Urothelium cell line (cell line): ENCODE measurements at regions not wholly inside any gene's neighbourhood (a gene's known extent, or its start where the extent isn't known, plus 50 kb on each side); places are given as distances from the start of the nearest gene placed in this dataset.
"Not testable (repeated sequence)": the region's sequence is repeated elsewhere in the genome, so short reads cannot be mapped to it uniquely, and the experiment has no call there.

Experiments
- DNase-seq: peaks from one replicate; pipeline ENCODE4 v3.0.0; 2011; ENCODE audit warnings: low spot score, mixed read lengths
- FAIRE-seq: peaks from 2 replicates; lab custom pipeline; 2011; peaks lifted over from hg19 to GRCh38; lab: Jason Lieb, UNC

DNA sequence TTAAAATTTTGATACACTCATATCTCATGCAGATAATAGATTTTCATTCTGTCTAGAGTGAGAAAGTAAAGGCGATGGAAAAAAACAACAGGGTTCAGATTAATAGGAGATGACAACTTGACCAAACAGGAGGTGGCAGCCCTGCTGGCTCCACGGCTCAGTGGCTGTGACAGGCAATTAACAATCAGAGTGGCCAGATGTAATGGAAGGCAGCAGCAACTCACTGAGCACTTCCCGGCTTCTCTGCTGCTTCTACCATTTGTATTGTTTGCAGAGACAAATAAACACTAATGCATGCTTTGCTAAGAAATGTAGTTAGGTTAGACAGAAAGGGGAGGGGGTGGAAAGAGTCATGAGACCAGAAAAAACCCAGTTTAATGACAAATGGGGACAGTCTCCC is 473.0 kb upstream of the SLC10A2 start:
- DNase-seq, result no peak
- no peak for FAIRE-seq

DNA sequence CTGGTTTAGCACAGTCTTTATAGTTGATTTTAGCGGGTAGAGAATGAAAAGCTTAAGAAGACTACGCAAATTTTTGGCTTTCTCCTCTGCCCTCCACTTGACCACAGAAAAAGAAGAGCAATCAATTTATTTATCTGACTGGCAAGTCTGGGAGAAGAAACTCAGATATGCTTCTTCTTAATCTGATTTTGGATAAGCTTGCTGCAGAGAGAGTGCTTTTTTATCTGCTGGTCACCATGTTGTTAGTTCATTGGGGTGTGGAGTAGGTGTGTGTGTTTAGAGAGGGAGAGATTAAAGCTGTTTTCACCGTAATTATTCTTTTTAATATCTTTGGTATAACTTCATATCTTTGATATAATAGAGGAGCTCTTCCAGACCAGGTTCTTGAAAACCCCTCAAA is 471.4 kb upstream of the SLC10A2 start:
- no peak for DNase-seq
- FAIRE-seq, result no peak

DNA sequence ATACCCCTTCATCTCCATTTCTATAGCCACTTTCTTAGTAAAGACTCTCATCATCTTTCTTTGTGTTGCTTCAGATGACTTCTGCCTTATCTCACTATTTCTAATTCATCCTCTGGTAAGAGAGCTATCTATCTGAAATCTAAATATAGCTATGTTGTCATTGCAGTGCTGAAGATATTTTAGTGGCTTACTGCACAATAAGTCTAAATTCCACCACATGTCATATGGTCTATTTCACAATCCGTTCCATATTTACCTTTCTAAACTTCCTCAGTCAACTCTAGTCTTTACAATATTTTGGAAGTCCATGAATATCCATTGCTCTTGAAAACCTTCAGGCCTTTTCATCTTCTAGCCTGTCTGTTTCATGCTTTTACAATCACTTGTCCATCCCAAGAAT is 465.1 kb upstream of the SLC10A2 start:
- no peak for DNase-seq
- FAIRE-seq, result no peak

DNA sequence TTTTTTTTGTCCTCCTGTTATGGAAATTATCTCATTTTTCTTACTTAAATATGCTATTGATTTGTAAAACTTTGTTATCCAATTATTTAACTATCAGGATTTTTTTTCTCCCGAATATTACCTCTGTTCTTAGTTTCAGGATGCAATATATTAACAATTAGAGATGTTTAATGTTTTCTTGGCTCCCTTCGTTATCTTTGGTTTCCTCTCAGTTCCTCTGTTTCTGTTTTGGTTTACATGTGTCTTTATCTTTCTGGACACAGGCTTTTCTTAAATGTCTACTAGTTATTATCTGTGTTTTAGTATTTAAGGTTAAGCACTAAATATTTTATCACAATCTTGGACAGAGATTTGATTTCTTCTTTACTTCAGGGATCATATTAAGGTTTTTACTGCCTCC is 462.2 kb upstream of the SLC10A2 start:
- FAIRE-seq (no peak), DNase-seq (no peak)

DNA sequence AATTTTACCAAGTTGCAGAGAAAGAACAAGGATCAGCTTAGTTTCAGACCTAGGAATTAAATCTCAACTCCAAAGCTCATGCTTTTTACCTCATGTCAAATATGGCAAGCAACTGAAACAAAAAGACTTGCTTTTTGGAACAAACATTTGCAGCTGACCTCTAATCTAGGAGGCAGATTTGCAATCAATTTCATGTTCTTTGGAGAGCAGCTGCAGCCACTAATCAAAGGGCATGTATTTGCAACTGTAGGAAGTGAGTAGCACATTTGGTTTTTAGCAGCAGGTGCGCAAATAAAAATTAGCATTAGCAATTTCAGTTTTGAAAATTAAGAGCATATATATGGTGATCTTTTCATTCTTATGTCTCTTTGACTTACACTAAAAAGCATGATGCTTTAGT is 459.3 kb upstream of the SLC10A2 start:
- DNase-seq (no peak), FAIRE-seq (no peak)

DNA sequence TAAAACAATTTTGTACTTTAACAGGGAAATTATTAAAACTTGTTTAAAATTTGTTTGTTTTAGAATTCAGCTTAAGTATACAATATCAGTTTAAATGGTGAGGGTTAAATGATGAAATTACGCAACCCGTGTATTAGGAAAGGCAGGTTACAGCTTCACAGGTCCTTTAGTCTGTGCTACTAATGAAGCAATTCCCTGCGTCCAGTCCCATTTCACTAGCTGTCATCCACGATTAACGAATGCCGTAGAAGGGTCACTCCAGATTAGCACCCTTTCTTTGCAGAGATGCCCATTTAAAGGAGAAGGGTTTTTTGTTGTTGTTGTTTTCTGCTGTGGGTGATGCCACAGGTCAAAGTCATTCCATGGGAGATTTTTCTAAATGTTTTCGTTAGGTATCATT is 457.6 kb upstream of the SLC10A2 start:
- DNase-seq (no peak), FAIRE-seq (no peak)

DNA sequence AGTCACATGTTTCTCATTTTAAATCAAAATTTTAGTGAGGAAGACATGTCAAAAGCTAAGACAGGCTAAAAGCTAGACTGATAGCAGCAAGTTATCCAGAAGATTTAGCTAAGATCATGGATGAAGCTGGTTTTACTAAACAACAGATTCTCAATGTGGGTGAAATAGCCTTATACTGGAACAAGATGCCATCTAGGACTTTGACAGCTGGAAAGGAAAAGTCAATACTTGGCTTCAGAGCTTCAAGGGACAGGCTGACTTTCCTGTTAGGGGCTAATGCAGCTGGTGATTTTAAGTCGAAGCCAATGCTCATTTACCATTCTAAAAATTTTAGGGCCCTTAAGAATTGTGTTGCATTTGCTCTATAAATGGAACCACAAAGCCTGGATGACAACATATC is 455.3 kb upstream of the SLC10A2 start:
- no peak for FAIRE-seq

DNA sequence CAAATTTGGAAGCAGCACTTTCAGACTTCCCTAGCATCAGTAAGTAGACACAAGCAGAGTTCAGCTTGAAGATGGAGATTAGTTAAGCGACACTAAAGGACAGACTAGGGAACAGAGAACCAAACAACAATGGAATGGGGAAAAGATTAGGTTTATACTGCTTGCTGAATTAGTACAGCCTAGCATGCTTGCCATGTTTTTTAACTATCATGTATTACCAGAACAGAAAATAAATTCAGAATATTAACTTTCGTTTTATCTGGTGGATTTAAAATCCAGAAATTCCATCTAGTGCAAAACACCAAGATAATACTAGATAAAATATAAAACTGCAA is 451.5 kb upstream of the SLC10A2 start:
- DNase-seq (no peak), FAIRE-seq (no peak)

More for the DNA sequence above, 455.3 kb upstream of the SLC10A2 start:
- no peak for DNase-seq

DNA sequence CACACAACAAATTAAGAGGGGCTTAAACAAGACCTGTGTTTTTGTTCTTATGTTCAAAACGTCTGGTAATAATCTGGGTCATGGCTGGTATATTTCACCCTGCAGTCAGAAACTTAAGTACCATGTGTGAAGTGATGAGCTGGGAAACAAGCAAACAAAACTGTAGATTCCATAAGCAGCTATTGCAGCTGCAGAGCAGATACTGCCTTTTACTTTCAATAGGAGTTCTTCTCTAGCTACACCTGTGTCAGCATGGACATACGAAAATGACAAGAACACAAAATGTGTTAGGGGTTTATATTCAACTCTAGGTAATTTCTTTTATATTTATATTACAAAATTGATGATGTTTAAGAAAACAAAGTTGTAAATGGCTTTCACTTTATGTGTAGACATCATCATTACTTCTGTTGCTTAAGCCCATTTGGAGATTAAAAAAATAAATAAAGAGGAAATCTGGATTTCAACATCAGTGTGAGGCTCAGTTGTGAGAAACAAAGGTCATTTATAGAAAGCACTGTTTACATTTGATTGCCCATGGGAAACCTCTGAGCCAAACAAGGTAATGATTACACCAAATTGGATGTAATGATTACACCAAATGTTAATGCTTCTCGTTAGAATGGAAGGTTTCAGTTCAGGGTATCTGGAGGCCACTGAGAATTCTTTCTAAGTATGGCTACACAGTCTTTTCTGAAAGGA is 451.0 kb upstream of the SLC10A2 start:
- FAIRE-seq (no peak), DNase-seq (no peak)

DNA sequence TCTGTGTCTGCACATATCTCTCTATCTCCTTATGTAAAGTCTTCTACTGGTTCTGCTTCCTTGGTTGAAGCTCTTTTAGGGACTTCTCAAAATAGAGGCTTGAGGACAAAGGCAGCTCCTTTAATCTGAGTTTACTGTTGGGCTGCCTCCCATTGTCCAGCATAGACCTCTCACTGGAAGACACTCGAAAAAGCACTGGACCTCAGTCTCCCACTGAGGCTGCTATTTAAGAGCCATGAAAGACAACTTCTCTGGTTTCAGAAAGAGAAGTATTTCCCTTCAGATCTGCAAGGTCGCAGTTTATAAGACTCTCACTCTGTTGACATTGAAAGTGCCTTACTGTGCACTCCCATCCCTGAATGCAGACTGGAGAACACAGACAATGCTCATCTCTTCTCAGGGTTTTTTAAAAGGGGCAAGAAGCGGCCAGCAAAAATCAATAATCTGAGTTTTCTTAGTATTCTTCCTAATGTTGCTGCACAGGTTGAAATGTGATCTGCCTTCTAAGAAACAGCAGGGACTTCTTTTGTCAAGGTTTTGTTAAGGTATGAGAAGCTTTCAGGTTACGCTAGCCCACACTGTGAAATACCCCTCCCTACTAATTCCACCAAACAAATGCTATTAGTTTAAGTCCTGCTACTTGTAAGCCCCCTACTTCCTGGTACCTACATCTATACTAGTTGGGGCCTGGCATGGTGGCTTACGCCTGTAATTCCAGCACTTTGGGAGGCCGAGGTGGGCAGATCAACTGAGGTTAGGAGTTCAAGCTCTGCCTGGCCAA is 450.0 kb upstream of the SLC10A2 start:
- no peak for FAIRE-seq
- DNase-seq, result no peak

DNA sequence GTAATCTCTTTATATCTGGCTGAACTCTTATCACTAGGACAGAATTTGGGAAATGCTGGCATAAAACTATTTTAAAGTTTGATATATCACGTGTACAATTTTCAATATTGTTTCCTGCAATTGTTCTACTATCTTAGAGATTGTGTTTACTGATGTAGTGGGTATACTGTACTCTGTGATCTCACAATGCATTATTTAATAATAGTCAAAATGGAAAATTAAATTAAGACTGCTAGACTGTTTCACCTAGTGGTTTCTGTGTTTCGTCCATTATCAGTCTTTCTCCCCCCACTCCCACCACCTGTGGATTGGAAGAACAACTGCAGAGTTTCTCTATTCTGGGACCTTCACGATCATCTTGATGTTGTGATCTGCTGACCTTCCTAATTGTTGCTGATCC is 449.2 kb upstream of the SLC10A2 start:
- FAIRE-seq, result no peak
- no peak for DNase-seq

DNA sequence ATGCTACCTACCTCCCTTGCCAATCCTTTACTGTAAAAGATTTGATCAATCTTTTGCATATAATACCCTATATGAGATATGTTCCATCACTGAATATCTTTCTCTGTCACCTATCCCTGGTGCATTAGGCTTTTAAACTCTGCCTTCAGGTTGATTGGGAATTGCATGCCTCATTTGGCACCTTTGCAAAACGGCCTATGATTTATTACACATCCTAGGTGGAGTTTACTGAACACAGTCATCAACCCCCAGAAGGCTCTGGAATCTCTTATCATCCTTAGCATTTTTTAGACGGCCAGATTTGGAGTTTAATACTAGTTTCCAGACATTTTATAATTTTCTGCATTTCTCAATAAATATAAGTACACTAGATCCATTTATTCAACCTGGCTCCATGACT is 448.4 kb upstream of the SLC10A2 start:
- DNase-seq, result no peak
- FAIRE-seq, result no peak

DNA sequence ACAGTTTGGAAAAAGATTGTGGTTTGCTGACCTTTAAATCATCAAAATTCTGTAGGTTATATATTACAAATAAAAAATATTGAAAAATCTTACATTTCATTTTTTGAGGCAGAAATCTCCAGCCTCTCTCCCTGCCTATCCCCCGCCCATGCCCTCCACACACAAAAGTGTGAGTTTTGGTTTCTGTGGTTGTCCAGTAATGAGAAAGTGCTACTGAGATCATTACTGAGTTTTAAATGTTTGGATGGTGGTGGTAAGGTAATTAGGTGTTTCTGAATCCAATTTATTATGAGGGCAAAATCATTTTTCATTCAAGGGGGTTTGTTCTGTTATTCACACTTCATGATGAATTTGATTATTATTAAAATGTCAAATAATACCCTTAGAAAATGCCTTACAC is 448.0 kb upstream of the SLC10A2 start:
- DNase-seq (no peak), FAIRE-seq (no peak)

DNA sequence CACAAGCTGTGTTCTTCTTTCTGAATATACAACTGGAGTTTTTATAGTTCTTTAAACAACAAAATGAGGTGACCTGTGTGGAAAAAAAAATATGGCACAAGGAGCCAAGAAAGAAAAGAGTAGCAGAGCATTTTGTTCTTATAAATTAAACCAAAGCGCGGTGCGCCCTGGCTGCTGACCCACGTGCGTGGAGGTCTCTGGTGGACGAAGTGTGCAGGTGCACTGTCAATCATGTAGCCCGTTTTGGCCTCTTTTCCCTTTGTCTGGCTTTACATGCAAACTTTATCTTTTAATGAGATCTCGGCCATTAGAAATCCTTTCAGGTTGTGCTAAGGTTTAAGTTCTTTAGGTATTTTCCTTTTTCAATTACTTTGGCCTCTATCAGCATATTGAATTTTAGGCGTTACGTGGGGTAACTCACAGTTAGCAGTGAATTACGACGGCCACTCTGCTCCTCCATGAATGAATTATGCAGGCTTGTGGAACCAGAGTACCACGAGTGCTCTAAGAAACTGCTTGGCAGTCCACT is 443.9 kb upstream of the SLC10A2 start:
- DNase-seq (no peak), FAIRE-seq (no peak)

DNA sequence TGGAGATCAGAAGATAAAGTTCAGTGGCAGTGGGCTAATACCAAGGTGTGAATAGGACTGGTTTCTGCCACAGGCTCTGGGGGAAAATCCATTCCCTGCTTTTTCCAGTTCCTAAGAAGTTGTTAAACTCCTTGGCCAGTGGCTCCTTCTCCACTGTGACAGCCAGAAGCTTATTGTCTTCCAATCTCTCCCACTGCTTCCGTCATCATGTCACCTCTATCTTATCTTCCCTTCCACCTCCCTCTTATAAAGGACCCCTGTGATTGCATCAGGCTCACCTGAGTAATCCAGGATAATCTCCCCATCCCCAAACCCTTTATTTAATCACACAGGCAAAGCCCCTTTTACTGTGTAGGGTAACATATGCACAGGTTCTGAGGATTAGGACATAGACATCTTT is 431.2 kb upstream of the SLC10A2 start:
- DNase-seq, result no peak
- FAIRE-seq, result no peak

DNA sequence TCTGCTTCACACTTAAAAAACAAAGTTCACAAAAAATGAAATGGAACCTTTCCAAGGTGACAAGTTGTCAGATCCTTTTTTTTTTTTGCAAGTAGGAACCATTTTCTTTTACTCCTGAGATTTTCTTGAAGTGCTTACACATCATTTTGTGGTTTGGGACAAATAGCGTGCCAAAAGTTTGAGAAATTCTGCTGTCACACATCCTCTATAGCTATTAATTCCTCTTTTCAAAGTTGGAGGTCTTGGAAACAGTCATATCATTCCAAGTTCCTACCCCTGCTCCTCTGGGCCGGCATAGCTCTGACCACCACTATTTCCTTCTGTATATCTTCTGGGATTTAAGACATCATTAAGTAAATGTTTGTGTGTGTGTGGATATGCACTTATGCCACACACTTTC is 421.6 kb upstream of the SLC10A2 start:
- no peak for FAIRE-seq
- DNase-seq, result no peak

DNA sequence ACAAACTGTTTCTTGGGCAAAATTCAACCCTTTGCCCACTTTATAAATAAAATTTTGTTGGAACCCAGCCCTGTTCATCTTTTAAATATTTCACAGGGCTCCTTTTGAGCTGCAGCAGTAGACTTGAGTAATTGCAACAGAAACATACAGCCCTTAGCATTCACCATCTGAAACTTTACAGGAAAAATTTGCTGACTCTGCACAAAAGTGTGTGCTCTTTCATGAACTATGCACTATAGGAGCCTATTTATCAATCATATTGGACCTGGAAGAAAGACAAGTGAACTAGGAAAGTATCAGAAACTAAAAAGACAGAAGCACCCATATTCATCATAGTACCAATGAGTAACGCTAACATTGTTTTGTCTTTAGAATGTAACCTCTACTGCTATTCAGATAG is 406.9 kb upstream of the SLC10A2 start:
- FAIRE-seq, result no peak
- no peak for DNase-seq

DNA sequence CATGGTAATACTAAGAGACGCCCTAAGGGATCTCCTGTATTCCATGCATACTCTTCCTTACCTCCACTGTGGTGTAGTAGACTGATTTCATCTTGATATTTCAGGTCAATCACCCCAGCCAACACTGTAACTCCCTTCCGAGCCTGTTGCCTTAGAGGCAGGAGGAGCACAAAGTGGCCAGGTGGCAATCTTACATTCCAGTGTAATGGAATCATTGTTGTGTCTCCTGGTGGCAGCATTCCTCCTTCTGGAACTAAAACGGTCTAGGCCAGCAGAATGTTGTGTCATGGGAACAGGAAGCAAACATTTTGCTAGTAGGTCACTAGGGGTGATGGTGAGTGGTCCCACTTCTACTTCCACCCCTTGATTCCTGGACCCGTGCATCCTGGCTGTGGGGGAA is 405.7 kb upstream of the SLC10A2 start:
- FAIRE-seq (no peak), DNase-seq (peak; percentile 16)

DNA sequence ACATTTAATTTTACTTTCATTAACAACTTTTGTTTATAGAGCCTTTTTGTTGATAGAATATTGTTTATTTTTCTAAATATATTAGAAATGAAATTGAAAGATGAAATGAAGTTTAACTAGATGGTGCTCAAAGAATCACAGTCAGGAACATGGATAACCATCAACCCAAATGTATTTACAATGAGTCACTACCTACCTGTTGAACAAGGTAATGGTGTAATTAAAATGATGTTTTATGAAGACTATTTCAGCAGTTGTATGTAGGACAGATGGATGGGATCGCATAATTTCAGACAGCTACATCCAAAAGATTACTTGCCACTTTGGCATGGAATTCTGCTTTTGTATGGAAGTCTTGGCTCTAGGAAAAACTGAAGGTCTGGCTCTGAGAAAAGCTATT is 403.6 kb upstream of the SLC10A2 start:
- FAIRE-seq (no peak), DNase-seq (no peak)

DNA sequence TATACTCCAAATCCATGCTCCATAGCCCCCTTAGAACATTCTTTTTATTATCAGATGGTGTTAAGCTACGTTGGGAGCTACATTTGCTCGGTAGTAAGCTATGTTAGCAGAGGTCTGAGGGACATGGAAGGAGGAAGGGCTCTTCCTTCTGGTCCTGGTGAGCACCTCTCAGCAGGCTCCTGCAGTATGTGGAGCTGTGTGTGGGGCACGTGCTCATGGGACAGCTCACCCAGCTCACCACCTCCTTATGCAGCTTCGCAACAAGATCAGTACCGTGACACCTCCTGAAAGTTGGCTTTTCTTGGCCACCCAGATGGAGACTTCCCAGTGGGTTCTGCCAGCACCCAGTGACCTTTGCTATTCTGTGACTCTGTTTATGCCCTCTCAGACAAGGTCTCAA is 400.5 kb upstream of the SLC10A2 start:
- DNase-seq, result peak; percentile 21
- no peak for FAIRE-seq

DNA sequence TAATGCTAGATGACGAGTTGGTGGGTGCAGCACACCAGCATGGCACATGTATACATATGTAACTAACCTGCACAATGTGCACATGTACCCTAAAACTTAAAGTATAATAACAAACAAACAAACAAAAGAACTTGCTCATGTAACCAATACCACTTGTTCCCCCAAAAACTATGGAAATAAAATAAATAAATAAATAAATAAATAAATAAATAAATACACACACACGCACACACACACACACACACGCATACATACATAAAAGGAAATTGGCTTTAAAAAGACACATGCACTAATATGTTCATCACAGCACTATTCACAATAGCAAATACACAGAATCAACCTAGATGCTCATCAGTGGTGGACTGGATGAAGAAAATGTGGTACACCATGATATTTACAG is 394.0 kb upstream of the SLC10A2 start:
- not testable (repeated sequence) for DNase-seq, FAIRE-seq

DNA sequence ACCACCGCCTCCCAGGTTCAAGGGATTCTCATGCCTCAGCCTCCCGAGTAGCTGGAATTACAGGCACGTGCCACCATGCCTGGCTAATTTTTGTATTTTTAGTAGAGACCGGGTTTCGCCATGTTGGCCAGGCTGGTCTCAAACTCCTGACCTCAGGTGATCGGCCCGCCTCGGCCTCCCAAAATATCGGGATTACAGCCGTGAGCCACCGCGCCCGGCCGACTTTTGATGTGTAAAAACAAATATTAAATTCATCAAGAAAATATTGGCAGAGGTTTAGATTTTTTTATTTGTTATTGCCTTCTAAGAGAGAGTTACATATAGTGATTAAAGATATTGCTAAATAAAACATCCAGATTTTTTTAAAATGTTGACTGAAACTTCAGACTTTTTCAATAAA is 390.8 kb upstream of the SLC10A2 start:
- FAIRE-seq, DNase-seq: not testable (repeated sequence)
